Neural crest cell (in vitro differentiated cells): ENCODE measurements at regions not wholly inside any gene's neighbourhood (a gene's known extent, or its start where the extent isn't known, plus 50 kb on each side); places are given as distances from the start of the nearest gene placed in this dataset.
A peak's percentile ranks its signal among the peaks of the same experiment; 100 is the strongest.

ENCODE experiments used
- DNase-seq: peaks from one replicate; pipeline ENCODE4 v3.0.0; 2021; ENCODE audit warnings: low read depth, mixed read lengths, low spot score
- H3K27ac Mint-ChIP-seq: one replicate; pipeline ENCODE4 v1.8.0; 2021; ENCODE audit warnings: mild to moderate bottlenecking, mixed read lengths; ENCODE audit not compliant: unreplicated experiment
- H3K27me3 Mint-ChIP-seq: 2 replicates; pipeline ENCODE4 v1.8.0; 2021; ENCODE audit warnings: low read depth, mild to moderate bottlenecking, mixed read lengths
- H3K36me3 Mint-ChIP-seq: 2 replicates; pipeline ENCODE4 v1.8.0; 2021; ENCODE audit warnings: low read depth, mild to moderate bottlenecking, mixed read lengths
- H3K4me1 Mint-ChIP-seq: 2 replicates; pipeline ENCODE4 v1.8.0; 2021; ENCODE audit warnings: mixed read lengths
- H3K4me3 Mint-ChIP-seq: one replicate; pipeline ENCODE4 v1.8.0; 2021; ENCODE audit warnings: mild to moderate bottlenecking, mixed read lengths
- H3K9me3 Mint-ChIP-seq: 2 replicates; pipeline ENCODE4 v1.8.0; 2021; ENCODE audit warnings: mixed read lengths
- TF ChIP-seq, protein P1 (sequence below): fragments of 200-600 bp; sonication (generic); conservative IDR thresholded peaks from 2 replicates; pipeline ENCODE4 v1.5.0; 2021; ENCODE audit warnings: antibody characterized with exemption, mild to moderate bottlenecking

DNA sequence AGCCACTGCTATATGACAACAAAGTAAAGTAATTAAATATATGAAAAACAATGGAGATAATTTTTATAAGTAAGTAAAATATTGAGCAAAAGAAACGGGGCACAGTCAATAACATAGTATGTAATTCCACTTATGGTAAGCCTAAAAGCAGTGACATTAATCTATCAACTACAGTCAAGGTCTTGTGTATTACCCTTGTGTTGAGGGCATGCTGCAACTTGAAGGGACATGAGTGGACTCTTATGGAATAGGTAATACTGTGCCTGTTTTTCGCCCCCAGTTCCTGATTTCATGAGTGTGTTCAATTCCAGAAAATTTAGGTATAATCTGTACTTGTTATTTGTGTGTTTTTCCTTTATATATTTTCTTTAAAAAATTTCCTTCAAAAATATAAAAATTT lies 201.3 kb upstream of the SLITRK6 start:
- DNase-seq, result no peak
- Mint-ChIP-seq H3K36me3 (no peaks in the 10 kb centered on the region), H3K27me3 (no peaks in the 10 kb centered on the region), H3K27ac (no peak overlapping the region), H3K4me1 (peaks cover 24% of the 10 kb centered on the region), H3K4me3 (no peak overlapping the region), H3K9me3 (no peaks in the 10 kb centered on the region)
- TF ChIP-seq, protein P1, sequence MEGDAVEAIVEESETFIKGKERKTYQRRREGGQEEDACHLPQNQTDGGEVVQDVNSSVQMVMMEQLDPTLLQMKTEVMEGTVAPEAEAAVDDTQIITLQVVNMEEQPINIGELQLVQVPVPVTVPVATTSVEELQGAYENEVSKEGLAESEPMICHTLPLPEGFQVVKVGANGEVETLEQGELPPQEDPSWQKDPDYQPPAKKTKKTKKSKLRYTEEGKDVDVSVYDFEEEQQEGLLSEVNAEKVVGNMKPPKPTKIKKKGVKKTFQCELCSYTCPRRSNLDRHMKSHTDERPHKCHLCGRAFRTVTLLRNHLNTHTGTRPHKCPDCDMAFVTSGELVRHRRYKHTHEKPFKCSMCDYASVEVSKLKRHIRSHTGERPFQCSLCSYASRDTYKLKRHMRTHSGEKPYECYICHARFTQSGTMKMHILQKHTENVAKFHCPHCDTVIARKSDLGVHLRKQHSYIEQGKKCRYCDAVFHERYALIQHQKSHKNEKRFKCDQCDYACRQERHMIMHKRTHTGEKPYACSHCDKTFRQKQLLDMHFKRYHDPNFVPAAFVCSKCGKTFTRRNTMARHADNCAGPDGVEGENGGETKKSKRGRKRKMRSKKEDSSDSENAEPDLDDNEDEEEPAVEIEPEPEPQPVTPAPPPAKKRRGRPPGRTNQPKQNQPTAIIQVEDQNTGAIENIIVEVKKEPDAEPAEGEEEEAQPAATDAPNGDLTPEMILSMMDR, result no peak

DNA sequence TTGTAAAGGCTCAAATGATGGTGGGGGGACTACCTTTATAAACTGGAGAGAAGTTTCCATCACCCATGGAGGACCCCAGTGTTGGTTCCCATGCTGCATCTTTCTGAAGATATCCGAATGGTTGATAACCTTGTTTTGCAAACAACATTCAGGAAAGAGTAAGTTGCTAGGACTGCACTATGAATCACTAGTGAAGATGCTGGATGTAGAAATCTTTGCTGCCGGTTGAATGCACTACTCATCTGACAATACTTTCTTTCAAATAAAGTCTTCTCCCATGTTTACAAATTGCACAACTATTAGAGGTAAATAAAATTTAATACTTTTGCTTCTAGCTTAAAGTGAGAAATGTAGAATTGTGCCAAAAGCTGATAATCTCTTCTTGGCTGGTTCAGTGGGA lies 198.4 kb upstream of the SLITRK6 start:
- TF ChIP-seq, protein P1, result no peak
- H3K9me3 Mint-ChIP-seq, result no peaks in the 10 kb centered on the region

DNA sequence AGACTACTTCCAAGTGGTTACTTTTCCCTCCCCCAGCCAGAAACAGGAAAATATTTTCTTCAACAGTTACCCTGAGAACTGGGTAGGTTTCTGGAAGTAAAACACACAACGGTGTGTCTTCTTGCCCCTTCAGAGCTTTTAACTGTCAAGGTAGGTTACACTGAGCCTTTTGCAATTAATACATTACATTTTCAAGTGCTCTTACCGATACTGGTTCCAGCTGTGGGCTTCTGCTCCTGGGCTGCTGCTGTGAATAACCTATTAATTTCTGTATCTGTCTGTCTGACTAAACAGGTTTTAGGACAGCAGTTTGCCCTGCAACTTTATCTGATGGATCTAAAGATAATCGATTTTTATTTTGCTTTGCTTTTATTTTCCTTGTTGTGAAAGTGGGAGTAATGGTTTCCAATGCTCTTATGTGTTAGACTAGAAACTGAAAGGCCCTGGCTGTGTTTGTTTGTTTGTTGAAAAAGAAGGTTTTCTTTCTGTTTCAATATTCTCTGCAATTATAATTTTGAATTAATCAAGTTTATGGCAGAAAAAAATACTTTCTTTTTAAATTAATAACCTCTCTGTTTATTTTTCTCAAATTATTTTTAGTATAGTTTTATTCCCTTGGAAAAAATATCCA lies 196.7 kb upstream of the SLITRK6 start:
- no peaks in the 10 kb centered on the region for H3K27me3 Mint-ChIP-seq
- no peak overlapping the region for H3K4me3 Mint-ChIP-seq
- H3K36me3 Mint-ChIP-seq, result no peaks in the 10 kb centered on the region
- TF ChIP-seq, protein P1, result no peak
- H3K9me3 Mint-ChIP-seq, result no peaks in the 10 kb centered on the region
- peak overlapping the region; percentile 19 for H3K27ac Mint-ChIP-seq
- DNase-seq, result no peak
- no peaks in the 10 kb centered on the region for H3K4me1 Mint-ChIP-seq

More for the DNA sequence above, 198.4 kb upstream of the SLITRK6 start:
- H3K27me3 Mint-ChIP-seq, result no peaks in the 10 kb centered on the region
- H3K27ac Mint-ChIP-seq, result no peak overlapping the region
- H3K4me1 Mint-ChIP-seq, result peaks cover 6% of the 10 kb centered on the region
- no peak for DNase-seq
- no peak overlapping the region for H3K4me3 Mint-ChIP-seq
- H3K36me3 Mint-ChIP-seq, result no peaks in the 10 kb centered on the region

DNA sequence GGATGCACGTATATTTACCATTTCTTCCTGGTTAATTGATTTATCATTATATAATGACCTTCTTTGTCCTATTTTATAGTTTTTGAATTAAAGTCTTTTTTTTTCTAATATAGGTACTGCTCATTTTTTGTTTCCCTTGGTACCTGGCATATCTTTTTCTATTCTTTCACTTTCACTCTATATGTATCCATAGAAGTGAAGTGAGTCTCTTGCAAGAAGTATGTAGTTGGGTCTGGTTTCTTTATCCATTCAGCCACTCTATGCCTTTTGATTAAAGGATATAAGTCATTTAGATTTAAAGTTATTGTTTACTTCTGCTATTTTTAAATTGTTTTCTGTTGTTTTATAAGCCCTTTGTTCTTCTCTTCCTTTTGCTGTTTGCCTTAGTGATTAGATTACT lies 194.3 kb upstream of the SLITRK6 start:
- no peak for DNase-seq
- no peaks in the 10 kb centered on the region for H3K9me3 Mint-ChIP-seq
- TF ChIP-seq, protein P1, result no peak
- no peaks in the 10 kb centered on the region for H3K36me3 Mint-ChIP-seq
- no peaks in the 10 kb centered on the region for H3K27me3 Mint-ChIP-seq
- H3K4me1 Mint-ChIP-seq, result no peaks in the 10 kb centered on the region
- no peak overlapping the region for H3K27ac Mint-ChIP-seq
- H3K4me3 Mint-ChIP-seq, result no peak overlapping the region

DNA sequence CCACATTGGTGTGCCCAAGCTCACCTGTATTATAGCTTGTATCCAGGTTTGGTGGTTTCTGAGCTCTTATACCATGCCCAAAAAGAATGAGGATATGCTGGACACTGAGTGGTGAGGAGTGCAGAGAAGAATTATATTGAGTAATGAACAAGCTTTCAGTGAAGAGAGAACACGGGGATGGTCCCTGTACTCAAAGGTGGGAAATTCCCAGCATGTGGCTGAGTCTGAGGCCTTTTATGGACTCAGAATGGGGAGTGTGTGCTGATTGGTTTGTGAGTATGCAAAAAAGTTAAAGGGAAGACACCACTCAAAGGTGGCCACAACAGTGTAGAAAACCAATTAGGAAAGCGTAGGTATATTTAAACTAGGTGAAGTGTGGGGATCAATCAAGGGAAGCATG lies 191.2 kb upstream of the SLITRK6 start:
- Mint-ChIP-seq H3K27ac (no peak overlapping the region), H3K9me3 (no peaks in the 10 kb centered on the region), H3K4me1 (no peaks in the 10 kb centered on the region), H3K36me3 (no peaks in the 10 kb centered on the region), H3K4me3 (no peak overlapping the region), H3K27me3 (no peaks in the 10 kb centered on the region)
- DNase-seq, result no peak
- TF ChIP-seq, protein P1, result no peak
